ENCODE measurements at regions not wholly inside any gene's neighbourhood (a gene's known extent, or its start where the extent isn't known, plus 50 kb on each side); places are given as distances from the start of the nearest gene placed in this dataset.

DNA sequence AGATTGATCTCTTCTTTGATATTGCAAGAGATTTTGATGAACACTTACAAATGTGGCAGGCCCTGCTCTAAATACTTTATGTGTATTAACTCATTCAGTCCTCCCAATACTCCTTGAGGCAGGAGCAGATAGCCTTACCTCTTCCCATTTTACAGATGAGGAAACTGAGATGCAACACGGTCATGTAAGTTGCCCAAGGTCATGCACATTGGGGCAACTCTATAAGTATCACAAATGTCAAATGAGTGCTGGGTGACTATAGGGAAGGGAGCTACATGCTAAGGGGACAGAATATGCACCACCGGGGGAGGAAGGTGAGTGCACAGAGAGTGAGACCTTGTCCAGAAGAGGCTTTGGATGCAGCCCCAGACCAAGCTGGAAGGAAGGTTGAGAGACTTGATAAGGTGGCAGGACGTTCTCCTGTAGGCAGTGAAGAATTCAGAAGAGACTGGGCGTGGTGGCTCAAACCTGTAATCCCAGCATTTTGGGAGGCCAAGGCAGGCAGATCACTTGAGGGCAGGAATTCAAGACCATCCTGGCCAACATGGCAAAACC lies 132.3 kb upstream of the PWP1 start:
- ATAC-seq: no peak
- no peak for TF ChIP-seq ZC3H10 (CRISPR knock-in tag; IDR thresholded peaks at IDR 0.05)

DNA sequence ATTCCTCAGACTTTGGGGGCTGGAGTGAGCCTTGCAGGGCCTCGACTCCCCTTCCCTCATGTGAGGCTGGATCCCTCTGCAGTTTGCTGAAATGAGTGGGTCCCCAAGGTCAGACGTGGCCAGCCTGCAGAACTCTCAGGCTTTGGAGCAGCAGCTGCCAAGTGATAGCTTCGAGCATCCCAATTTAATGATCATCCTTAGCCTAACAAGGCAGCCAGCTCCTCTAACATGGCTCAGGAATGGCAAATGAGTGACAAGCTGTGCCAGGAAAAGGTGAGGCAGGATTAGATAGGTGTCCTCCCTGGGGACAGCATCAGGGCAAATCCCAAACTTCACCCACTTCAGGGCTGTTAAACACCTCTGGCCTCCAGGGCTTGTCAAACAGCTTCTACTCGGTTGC lies 130.7 kb upstream of the PWP1 start:
- no peak for TF ChIP-seq TSHZ2 (CRISPR knock-in tag; IDR thresholded peaks at IDR 0.05)
- no peak for TF ChIP-seq BACH2 (CRISPR knock-in tag; IDR thresholded peaks at IDR 0.05; ENCODE audit: borderline replicate concordance)
- TF ChIP-seq ESRRG (CRISPR knock-in tag; IDR thresholded peaks at IDR 0.05): no peak
- TF ChIP-seq CSRNP3 (CRISPR knock-in tag; IDR thresholded peaks at IDR 0.05): no peak
- TF ChIP-seq RARB (CRISPR knock-in tag; IDR thresholded peaks at IDR 0.05): no peak
- TF ChIP-seq ZFP30 (CRISPR knock-in tag; IDR thresholded peaks at IDR 0.05): no peak
- TF ChIP-seq, protein P1, sequence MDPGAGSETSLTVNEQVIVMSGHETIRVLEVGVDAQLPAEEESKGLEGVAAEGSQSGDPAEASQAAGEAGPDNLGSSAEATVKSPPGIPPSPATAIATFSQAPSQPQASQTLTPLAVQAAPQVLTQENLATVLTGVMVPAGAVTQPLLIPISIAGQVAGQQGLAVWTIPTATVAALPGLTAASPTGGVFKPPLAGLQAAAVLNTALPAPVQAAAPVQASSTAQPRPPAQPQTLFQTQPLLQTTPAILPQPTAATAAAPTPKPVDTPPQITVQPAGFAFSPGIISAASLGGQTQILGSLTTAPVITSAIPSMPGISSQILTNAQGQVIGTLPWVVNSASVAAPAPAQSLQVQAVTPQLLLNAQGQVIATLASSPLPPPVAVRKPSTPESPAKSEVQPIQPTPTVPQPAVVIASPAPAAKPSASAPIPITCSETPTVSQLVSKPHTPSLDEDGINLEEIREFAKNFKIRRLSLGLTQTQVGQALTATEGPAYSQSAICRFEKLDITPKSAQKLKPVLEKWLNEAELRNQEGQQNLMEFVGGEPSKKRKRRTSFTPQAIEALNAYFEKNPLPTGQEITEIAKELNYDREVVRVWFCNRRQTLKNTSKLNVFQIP (CRISPR knock-in tag; IDR thresholded peaks at IDR 0.05; ENCODE audit: borderline replicate concordance, low read depth): no peak
- no peak for TF ChIP-seq ARNTL (CRISPR knock-in tag; IDR thresholded peaks at IDR 0.05; ENCODE audit: borderline replicate concordance, low read depth)
- no peak for TF ChIP-seq PPARA (CRISPR knock-in tag; IDR thresholded peaks at IDR 0.05; ENCODE audit: borderline replicate concordance)
- no peak for TF ChIP-seq ZNF565 (CRISPR knock-in tag; conservative IDR thresholded peaks at IDR 0.05; ENCODE audit: low read depth)
- no peak for TF ChIP-seq OSR1 (CRISPR knock-in tag; IDR thresholded peaks at IDR 0.05)
- ATAC-seq: no peak

GRCh38 chr12:107557026-107557425 lies 128.6 kb upstream of the PWP1 start:
- no peak for TF ChIP-seq ZC3H10 (CRISPR knock-in tag; IDR thresholded peaks at IDR 0.05)
- no peak for TF ChIP-seq CSRNP3 (CRISPR knock-in tag; IDR thresholded peaks at IDR 0.05)
- TF ChIP-seq ARNTL (CRISPR knock-in tag; IDR thresholded peaks at IDR 0.05; ENCODE audit: borderline replicate concordance, low read depth): no peak
- no peak for TF ChIP-seq ZNF8 (CRISPR knock-in tag; IDR thresholded peaks at IDR 0.05)
- TF ChIP-seq RARB (CRISPR knock-in tag; IDR thresholded peaks at IDR 0.05): no peak
- no peak for TF ChIP-seq ZNF565 (CRISPR knock-in tag; conservative IDR thresholded peaks at IDR 0.05; ENCODE audit: low read depth)
- no peak for TF ChIP-seq BACH2 (CRISPR knock-in tag; IDR thresholded peaks at IDR 0.05; ENCODE audit: borderline replicate concordance)
- TF ChIP-seq, protein P1 (CRISPR knock-in tag; IDR thresholded peaks at IDR 0.05; ENCODE audit: borderline replicate concordance, low read depth): no peak
- no peak for TF ChIP-seq GLIS3 (CRISPR knock-in tag; IDR thresholded peaks at IDR 0.05)
- no peak for TF ChIP-seq TOX (CRISPR knock-in tag; IDR thresholded peaks at IDR 0.05; ENCODE audit: borderline replicate concordance)
- no peak for TF ChIP-seq ESRRG (CRISPR knock-in tag; IDR thresholded peaks at IDR 0.05)
- TF ChIP-seq PATZ1 (CRISPR knock-in tag; IDR thresholded peaks at IDR 0.05; ENCODE audit: borderline replicate concordance): no peak
- TF ChIP-seq OSR1 (CRISPR knock-in tag; IDR thresholded peaks at IDR 0.05): no peak
- TF ChIP-seq, protein P2, sequence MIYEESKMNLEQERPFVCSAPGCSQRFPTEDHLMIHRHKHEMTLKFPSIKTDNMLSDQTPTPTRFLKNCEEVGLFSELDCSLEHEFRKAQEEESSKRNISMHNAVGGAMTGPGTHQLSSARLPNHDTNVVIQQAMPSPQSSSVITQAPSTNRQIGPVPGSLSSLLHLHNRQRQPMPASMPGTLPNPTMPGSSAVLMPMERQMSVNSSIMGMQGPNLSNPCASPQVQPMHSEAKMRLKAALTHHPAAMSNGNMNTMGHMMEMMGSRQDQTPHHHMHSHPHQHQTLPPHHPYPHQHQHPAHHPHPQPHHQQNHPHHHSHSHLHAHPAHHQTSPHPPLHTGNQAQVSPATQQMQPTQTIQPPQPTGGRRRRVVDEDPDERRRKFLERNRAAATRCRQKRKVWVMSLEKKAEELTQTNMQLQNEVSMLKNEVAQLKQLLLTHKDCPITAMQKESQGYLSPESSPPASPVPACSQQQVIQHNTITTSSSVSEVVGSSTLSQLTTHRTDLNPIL (CRISPR knock-in tag; IDR thresholded peaks at IDR 0.05; ENCODE audit: low read depth): no peak
- TF ChIP-seq TSHZ2 (CRISPR knock-in tag; IDR thresholded peaks at IDR 0.05): no peak
- TF ChIP-seq ZFP3 (CRISPR knock-in tag; IDR thresholded peaks at IDR 0.05): no peak
- no peak for TF ChIP-seq SNAI2 (CRISPR knock-in tag; IDR thresholded peaks at IDR 0.05)
- ATAC-seq: no peak
